Liver (tissue), 3 donors: ENCODE measurements at regions not wholly inside any gene's neighbourhood (a gene's known extent, or its start where the extent isn't known, plus 50 kb on each side); places are given as distances from the start of the nearest gene placed in this dataset.

Experiments used
- CTCF ChIP-seq: fragments of 150-350 bp; IDR thresholded peaks from 2 replicates; pipeline ENCODE4 v1.5.1; 2017; ENCODE audit warnings: improper control_type of control experiment, low read depth, low read length; ENCODE audit not compliant: missing input control
- GABPA ChIP-seq, 2 donors: IDR thresholded peaks in 1 of 2; conservative IDR thresholded peaks in 1 of 2; 2 replicates each; pipeline ENCODE4 v1.6.1; 2016; ENCODE audit warnings: antibody characterized with exemption in 2 of 2, mild to moderate bottlenecking in 1 of 2, moderate library complexity in 1 of 2
- RAD21 ChIP-seq, 2 donors: IDR thresholded peaks; 2 replicates each; pipeline ENCODE4 v1.6.1; 2016; ENCODE audit warnings: antibody characterized with exemption in 2 of 2, mild to moderate bottlenecking in 2 of 2
- YY1 ChIP-seq: IDR thresholded peaks from 2 replicates; pipeline ENCODE4 v1.6.1; 2016; ENCODE audit warnings: antibody characterized with exemption, mild to moderate bottlenecking
- ZBTB33 ChIP-seq: IDR thresholded peaks from 2 replicates; pipeline ENCODE4 v1.6.1; 2016; ENCODE audit warnings: antibody characterized with exemption
- donor health status: healthy.
- donor health status: healthy.

GRCh38 chr2:104425850-104426595 is 427.9 kb upstream of the POU3F3 start:
- no peak for TF ChIP-seq ZBTB33
- peak; percentile 51 for TF ChIP-seq YY1
- TF ChIP-seq CTCF = no peak
- TF ChIP-seq RAD21 (IDR thresholded peaks at IDR 0.05) = peak in 1 of 2 donors; percentile 25
- no peak for TF ChIP-seq GABPA (IDR thresholded peaks at IDR 0.05 in 1 of 2, conservative IDR thresholded peaks at IDR 0.05 in 1 of 2)
